Fibroblast of skin of left biceps (primary cell): ENCODE measurements at regions not wholly inside any gene's neighbourhood (a gene's known extent, or its start where the extent isn't known, plus 50 kb on each side); places are given as distances from the start of the nearest gene placed in this dataset.

Experiments used
- DNase-seq, 2 experiments: peaks; one replicate each; pipeline ENCODE4 v3.0.0-alpha.2; 2013; ENCODE audit warnings: low read depth in 2 of 2

DNA sequence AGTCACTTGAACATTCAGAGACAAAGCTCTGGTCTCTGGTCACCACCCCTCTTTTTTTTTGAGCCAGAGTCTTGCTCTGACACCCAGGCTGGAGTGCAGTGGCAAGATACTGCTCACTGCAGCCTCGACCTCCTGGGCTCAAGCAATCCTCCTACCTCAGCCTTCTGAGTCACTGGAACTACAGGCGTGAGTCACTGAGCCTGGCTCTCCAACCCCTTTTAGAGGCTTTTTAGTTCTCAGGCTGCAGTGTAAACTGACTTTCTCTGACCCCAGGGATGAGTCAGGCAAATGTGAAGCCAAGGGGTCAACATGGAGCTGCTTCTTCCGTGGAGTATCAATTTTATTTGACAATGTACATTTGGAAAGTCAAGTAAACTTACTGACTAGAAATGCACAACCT is 229.2 kb downstream of the PTTG2 start:
- peak in 1 of 2 experiments; percentile 22 for DNase-seq

DNA sequence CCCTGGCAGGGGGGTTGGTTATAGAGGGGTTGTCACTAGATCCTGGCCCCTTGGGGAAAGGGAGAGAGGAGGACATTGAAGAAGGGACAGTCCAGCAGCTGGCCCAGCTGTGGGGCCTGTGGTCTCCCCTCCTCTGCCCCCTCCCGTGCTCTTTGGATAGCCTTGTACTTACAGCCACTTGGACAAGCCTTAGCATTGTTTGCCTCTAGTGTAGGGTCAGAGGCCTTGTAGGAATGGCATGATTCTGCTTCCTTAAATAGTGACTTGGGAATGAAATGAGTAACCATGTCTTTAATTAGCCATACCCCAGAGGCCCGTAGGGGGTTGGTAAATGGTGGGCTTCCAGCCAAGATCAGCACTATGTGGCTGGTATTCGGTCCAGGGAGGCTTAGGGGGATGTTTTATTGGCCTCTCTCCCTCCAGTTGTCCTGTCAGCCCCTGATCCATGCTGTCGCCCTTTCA is 230.6 kb downstream of the PTTG2 start:
- DNase-seq: peak in 1 of 2 experiments; percentile 44

GRCh38 chr4:38192516-38192915 is 232.3 kb downstream of the PTTG2 start:
- DNase-seq: no peak

- DNase-seq: no peak
Observed at GRCh38 chr4:38193236-38193863, 233.2 kb downstream of the PTTG2 start.

DNA sequence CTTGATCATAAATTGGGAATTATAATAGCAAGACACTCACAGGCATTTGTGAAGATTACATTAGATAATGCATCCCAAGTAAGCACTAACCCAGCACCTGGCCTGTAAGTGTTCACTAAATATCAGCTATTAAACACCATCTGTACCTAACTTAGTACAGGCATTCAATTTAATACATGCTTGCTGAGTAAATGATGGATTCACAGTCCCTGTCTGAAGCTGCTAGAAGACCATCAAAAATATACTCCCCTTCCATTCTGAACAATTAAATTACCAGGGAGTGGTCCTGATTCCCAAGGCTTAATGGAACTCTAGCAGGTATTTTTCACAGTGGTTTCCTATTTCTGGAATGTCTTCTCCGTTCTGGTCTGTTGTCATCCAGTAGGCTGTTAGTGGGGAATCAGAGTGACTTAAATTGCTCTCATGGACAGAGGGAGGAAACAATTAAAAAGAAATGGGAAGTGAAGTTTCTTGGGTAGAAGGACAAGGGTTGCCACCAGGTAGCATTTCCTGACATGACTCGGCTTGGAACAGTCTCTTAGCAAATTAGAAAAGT is 233.9 kb downstream of the PTTG2 start:
- DNase-seq: no peak

- DNase-seq: no peak
Observed at GRCh38 chr4:38195486-38195885, 235.3 kb downstream of the PTTG2 start.

DNA sequence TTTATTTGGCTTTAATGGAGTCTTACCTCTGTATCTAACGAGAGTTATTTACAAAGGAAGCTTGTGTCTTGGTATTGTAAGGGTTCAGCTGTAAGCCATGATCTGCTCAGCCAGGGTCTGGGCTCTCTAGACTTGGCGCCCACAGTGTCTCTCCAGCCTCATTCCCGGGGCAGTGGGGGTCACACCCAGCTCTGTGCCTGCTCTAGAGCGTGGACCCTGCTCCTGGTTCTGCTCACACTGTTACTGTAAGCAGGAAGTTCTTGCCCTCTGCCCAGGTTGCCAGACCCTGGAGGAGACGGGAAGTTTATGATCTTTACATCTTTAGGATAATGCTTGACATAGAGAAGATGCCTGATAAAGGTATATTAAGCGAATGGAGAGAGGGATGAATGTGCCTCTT is 235.7 kb downstream of the PTTG2 start:
- DNase-seq: no peak

- no peak for DNase-seq
Observed at GRCh38 chr4:38202242-38202641, 242.0 kb downstream of the PTTG2 start.

DNA sequence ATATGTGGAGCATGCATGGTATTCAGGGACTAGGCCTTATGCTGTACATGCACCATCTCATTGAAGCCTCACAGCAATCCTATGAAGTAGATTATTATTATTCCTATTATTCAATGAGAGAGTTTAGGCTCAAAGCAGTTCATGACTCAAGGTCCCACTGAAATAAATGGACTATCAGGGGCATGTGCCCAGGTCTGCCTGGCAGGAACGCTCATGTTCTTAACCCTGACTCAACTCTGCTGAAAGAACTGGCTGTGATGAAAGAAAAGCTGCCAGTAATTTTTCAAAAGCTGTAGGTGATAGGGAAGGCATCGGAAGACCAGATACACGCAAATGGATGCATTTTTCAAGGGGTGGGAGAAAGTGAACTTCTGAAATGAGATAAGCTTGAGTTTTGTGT is 243.4 kb downstream of the PTTG2 start:
- DNase-seq: no peak

- DNase-seq: no peak
Observed at GRCh38 chr4:38204339-38205035, 244.3 kb downstream of the PTTG2 start.

DNA sequence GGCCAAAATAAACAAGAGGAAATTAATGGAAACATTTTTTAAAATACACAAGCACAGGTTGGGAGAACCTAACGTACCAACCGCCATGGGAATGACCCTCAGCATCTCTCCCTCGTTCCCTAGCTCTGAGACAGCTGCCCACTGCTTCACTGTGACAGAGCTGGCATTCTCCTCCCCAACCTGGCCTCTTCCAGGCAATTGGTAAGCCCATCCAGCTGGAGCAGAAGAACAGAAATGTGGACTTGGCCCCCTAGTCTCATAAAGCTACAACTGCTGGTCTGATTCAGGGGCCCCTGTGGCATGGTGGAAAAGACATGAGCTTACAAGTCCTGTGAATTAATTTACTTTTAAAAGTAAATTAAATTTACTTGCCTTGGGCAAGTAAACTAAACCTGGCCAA is 245.1 kb downstream of the PTTG2 start:
- no peak for DNase-seq

DNA sequence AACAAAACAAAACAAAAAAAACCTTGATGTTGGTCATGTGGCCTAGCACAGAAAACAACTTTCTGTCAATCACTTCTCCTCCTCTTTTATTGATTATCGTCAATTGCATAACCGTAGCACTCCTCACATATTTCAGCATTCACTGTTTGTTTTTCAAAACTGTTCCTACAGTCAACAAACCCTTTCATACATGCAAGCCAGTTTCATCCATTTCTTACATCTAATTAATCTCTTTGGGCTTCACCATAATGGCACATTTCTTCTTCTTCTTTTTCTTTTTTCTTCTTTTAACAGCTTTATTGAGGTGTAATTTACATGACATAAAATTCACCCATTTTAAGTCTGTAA is 246.9 kb downstream of the PTTG2 start:
- DNase-seq: no peak

GRCh38 chr4:38209654-38210053 is 249.5 kb downstream of the PTTG2 start:
- no peak for DNase-seq

GRCh38 chr4:38210396-38211114 is 250.4 kb downstream of the PTTG2 start:
- DNase-seq: no peak

GRCh38 chr4:38211885-38212284 is 251.7 kb downstream of the PTTG2 start:
- DNase-seq: no peak

DNA sequence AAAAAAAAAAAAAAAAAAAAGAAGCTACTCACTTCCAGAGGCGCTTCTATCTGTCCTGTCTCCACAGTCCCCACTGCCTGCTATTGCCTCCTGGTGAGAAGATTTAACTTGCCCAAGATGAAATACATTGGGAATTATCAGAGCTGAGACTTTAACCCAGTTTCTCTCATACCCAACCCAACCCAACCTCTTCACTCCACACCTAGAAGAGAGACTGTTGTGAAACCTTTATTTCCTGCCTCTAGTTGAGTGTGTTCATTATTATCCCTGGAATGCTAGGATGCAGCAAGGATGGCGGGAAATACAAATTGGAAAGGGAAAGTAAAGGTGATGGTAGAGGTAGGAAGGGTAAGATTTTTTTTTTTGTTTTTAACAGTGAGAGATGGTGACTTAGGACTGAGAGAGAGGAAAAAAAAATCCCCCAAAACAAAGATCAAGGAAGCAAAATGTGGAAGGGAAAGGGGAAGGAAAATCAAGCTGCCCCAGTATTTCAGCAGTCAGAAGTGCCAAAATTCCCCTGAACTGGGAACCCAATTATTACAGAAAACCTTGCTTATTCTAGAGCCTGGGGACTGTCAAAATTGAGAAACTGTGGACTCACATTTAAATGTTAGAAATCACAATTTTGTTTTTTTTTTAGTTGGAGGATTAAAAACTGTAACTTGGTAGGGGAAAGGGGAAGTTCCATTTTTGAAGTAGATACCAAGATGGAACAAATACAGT is 253.0 kb downstream of the PTTG2 start:
- no peak for DNase-seq

GRCh38 chr4:38222892-38223291 is 262.7 kb downstream of the PTTG2 start:
- no peak for DNase-seq

DNA sequence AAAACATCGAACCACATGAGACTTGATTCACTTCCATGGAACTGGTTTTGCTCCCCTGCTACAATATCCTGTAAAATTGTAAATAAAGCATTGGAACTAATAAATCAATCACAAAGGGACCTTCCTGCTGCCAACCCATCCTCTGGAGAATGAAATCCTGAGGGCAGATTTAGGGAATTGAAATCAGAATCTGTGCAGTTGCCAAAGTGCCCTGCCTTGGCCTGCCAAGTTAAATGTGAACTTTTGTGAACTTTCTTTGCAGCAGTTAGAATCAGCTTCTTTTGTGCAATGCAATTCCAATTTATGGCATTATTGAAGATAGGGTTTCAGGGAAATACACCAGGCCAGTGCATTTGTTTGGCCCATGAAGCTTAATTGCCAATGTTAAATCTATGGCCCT is 263.1 kb downstream of the PTTG2 start:
- DNase-seq: no peak

GRCh38 chr4:38223782-38224236 is 263.6 kb downstream of the PTTG2 start:
- no peak for DNase-seq

DNA sequence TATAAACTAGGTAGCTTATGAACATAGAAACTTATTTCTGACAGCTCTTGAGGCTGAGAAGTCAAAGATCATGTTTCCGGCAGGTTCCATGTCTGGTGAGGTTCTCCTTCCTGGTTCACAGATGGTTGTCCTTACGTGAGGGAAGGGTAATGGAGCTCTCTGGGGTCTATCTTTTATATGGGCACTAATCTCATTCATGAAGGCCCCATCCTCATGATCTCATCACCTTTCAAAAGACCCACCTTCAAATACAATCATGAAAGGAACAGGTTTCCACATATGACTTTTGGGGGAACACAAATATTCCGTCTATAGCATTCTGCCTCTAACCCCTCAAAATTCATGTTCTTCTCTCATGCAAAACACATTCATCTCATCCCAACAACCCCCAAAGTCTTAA is 264.7 kb downstream of the PTTG2 start:
- DNase-seq: no peak

DNA sequence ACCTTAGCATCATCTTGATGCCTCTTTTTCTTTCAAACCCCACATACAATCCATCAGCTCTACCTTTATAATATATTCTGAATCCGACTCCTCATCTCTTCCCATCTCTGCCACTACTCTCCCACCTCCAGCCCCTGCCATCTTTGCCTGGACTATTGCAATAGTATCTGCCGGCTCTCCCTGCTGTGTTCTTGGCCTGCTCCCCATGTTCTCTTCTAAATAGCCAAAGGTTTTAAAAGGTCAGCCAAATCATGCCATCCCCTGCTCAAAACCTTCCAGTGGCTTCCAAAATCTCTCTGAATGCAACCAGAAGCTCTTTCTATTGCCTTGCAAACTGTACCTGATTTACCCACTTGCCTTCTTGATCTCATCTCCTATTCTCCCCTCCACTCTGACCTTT is 266.0 kb downstream of the PTTG2 start:
- DNase-seq: no peak
